Activated CD8-positive, alpha-beta T cell treated with anti-CD3 and anti-CD28 coated beads for 36 hours (primary cell): ENCODE measurements at regions not wholly inside any gene's neighbourhood (a gene's known extent, or its start where the extent isn't known, plus 50 kb on each side); places are given as distances from the start of the nearest gene placed in this dataset.

Experiments
- ATAC-seq: fragments of 200-7000 bp; cut with Tn5 transposase; one replicate; pipeline ENCODE4 v1.10.0; 2021; ENCODE audit warnings: mild to moderate bottlenecking, moderate library complexity
- CTCF ChIA-PET: fragments of 350-600 bp; sonication (Branson Sonifier 250); formaldehyde crosslinking; loops from one replicate; lab custom pipeline; 2021; ENCODE audit warnings: antibody characterized with exemption; lab: Charles Lee
- POLR2A ChIA-PET: fragments of 350-600 bp; sonication (Branson Sonifier 250); formaldehyde crosslinking; loops from one replicate; lab custom pipeline; 2021; ENCODE audit warnings: antibody characterized with exemption; lab: Charles Lee
- DNase-seq: peaks from one replicate; pipeline ENCODE4 v3.0.0-alpha.2; 2020
- H3K27ac Mint-ChIP-seq: one replicate; pipeline ENCODE4 v1.8.0; 2021; ENCODE audit warnings: mild to moderate bottlenecking, mixed read lengths
- H3K27me3 Mint-ChIP-seq: one replicate; pipeline ENCODE4 v1.8.0; 2021; ENCODE audit warnings: mixed read lengths
- H3K36me3 Mint-ChIP-seq: one replicate; pipeline ENCODE4 v1.8.0; 2021; ENCODE audit warnings: low read depth, mixed read lengths
- H3K4me1 Mint-ChIP-seq: one replicate; pipeline ENCODE4 v1.8.0; 2021; ENCODE audit warnings: low read depth, mixed read lengths
- H3K4me3 Mint-ChIP-seq: one replicate; pipeline ENCODE4 v1.8.0; 2021; ENCODE audit warnings: mild to moderate bottlenecking, moderate library complexity, mixed read lengths
- H3K9me3 Mint-ChIP-seq: one replicate; pipeline ENCODE4 v1.8.0; 2021; ENCODE audit warnings: mixed read lengths
- CTCF ChIP-seq: fragments of 200-600 bp; IDR thresholded peaks from one replicate; pipeline ENCODE4 v1.8.0; 2022; ENCODE audit warnings: antibody characterized with exemption, mild to moderate bottlenecking
- intact Hi-C: fragments of 100-400 bp; cut with micrococcal nuclease; formaldehyde crosslinking; loops from one replicate; pipeline ENCODE4 v1.10.0; 2022

- ChIA-PET CTCF (no interaction called here), POLR2A (no interaction called here)
- intact Hi-C loops = no loop called here
- DNase-seq (no peak), ATAC-seq (no peak)
- TF ChIP-seq CTCF = no peak
- Mint-ChIP-seq H3K27me3 (no peaks in the 10 kb centered on the region), H3K36me3 (no peaks in the 10 kb centered on the region), H3K4me3 (no peak overlapping the region), H3K27ac (no peak overlapping the region), H3K9me3 (peaks cover 6% of the 10 kb centered on the region), H3K4me1 (no peaks in the 10 kb centered on the region)
Measured at GRCh38 chr10:54909165-54909564, 108.1 kb upstream of the PCDH15 start.

- no peak for TF ChIP-seq CTCF
- no peaks in the 10 kb centered on the region for H3K4me1 Mint-ChIP-seq
- CTCF ChIA-PET = no interaction called here
Measured at GRCh38 chr10:54908019-54908418, 107.0 kb upstream of the PCDH15 start.

GRCh38 chr10:54906940-54907339, 105.9 kb upstream of the PCDH15 start:
- Mint-ChIP-seq H3K27ac (no peak overlapping the region), H3K9me3 (no peaks in the 10 kb centered on the region), H3K4me1 (no peaks in the 10 kb centered on the region), H3K36me3 (no peaks in the 10 kb centered on the region), H3K4me3 (no peak overlapping the region), H3K27me3 (no peaks in the 10 kb centered on the region)
- intact Hi-C loops = no loop called here
- no peak for ATAC-seq
- DNase-seq = no peak
- TF ChIP-seq CTCF = no peak
- ChIA-PET CTCF (no interaction called here), POLR2A (no interaction called here)

More at GRCh38 chr10:54908019-54908418, 107.0 kb upstream of the PCDH15 start:
- H3K27ac Mint-ChIP-seq = no peak overlapping the region
- no peaks in the 10 kb centered on the region for H3K36me3 Mint-ChIP-seq
- H3K4me3 Mint-ChIP-seq = no peak overlapping the region
- peaks cover 6% of the 10 kb centered on the region for H3K9me3 Mint-ChIP-seq
- POLR2A ChIA-PET = no interaction called here
- intact Hi-C loops = no loop called here
- DNase-seq = no peak
- H3K27me3 Mint-ChIP-seq = no peaks in the 10 kb centered on the region
- ATAC-seq = no peak

GRCh38 chr10:54905578-54906192, 104.7 kb upstream of the PCDH15 start:
- DNase-seq (no peak), ATAC-seq (no peak)
- Mint-ChIP-seq H3K27me3 (no peaks in the 10 kb centered on the region), H3K36me3 (no peaks in the 10 kb centered on the region), H3K27ac (no peak overlapping the region), H3K4me1 (no peaks in the 10 kb centered on the region), H3K4me3 (no peak overlapping the region), H3K9me3 (no peaks in the 10 kb centered on the region)
- ChIA-PET CTCF (no interaction called here), POLR2A (no interaction called here)
- intact Hi-C loops = no loop called here
- no peak for TF ChIP-seq CTCF

GRCh38 chr10:54904833-54905232, 103.8 kb upstream of the PCDH15 start:
- Mint-ChIP-seq H3K4me3 (no peak overlapping the region), H3K27me3 (no peaks in the 10 kb centered on the region), H3K27ac (no peak overlapping the region), H3K4me1 (no peaks in the 10 kb centered on the region), H3K36me3 (no peaks in the 10 kb centered on the region), H3K9me3 (no peaks in the 10 kb centered on the region)
- intact Hi-C loops = no loop called here
- ATAC-seq (no peak), DNase-seq (no peak)
- TF ChIP-seq CTCF = no peak
- POLR2A ChIA-PET = no interaction called here
- CTCF ChIA-PET = no interaction called here
